ENCODE measurements at regions not wholly inside any gene's neighbourhood (a gene's known extent, or its start where the extent isn't known, plus 50 kb on each side); places are given as distances from the start of the nearest gene placed in this dataset.

DNA sequence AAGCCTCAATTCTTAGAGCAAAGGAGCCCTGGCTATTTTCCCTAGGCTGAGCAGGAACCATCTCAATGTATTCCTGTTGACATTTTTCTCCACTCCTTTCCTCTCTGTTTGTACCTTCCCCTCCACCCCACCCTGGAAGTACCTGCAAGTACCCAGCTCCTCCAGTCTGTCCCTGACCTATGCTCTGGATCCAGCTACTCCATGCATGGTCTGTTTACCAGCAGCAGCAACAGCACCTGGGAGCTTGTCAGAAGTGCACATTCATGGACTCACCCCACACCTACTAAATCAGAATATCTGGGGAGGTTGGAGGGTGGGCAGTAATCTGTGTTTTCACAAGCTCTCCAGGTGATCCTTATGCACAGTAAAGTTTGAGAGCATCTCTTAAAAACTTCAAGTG is 240.7 kb upstream of the UMPS start:
- TF ChIP-seq, protein P1, sequence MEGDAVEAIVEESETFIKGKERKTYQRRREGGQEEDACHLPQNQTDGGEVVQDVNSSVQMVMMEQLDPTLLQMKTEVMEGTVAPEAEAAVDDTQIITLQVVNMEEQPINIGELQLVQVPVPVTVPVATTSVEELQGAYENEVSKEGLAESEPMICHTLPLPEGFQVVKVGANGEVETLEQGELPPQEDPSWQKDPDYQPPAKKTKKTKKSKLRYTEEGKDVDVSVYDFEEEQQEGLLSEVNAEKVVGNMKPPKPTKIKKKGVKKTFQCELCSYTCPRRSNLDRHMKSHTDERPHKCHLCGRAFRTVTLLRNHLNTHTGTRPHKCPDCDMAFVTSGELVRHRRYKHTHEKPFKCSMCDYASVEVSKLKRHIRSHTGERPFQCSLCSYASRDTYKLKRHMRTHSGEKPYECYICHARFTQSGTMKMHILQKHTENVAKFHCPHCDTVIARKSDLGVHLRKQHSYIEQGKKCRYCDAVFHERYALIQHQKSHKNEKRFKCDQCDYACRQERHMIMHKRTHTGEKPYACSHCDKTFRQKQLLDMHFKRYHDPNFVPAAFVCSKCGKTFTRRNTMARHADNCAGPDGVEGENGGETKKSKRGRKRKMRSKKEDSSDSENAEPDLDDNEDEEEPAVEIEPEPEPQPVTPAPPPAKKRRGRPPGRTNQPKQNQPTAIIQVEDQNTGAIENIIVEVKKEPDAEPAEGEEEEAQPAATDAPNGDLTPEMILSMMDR (IDR thresholded peaks at IDR 0.05): no peak
- TF ChIP-seq POLR2A (IDR thresholded peaks at IDR 0.05) (no peak), POLR2AphosphoS5 (IDR thresholded peaks at IDR 0.05) (no peak)
